Nephron progenitor cell (in vitro differentiated cells): ENCODE measurements at regions not wholly inside any gene's neighbourhood (a gene's known extent, or its start where the extent isn't known, plus 50 kb on each side); places are given as distances from the start of the nearest gene placed in this dataset.

ENCODE experiments used
- DNase-seq: peaks from one replicate; pipeline ENCODE4 v3.0.0; 2021
- H3K27ac Mint-ChIP-seq: 2 replicates; pipeline ENCODE4 v1.8.0; 2021; ENCODE audit warnings: mild to moderate bottlenecking, moderate library complexity, mixed read lengths
- H3K27me3 Mint-ChIP-seq: 2 replicates; pipeline ENCODE4 v1.8.0; 2021; ENCODE audit warnings: mild to moderate bottlenecking, low read depth, mixed read lengths; ENCODE audit not compliant: poor library complexity
- H3K36me3 Mint-ChIP-seq: 2 replicates; pipeline ENCODE4 v1.8.0; 2021; ENCODE audit warnings: low read depth, mixed read lengths
- H3K4me1 Mint-ChIP-seq: 2 replicates; pipeline ENCODE4 v1.8.0; 2021; ENCODE audit warnings: mixed read lengths
- H3K4me3 Mint-ChIP-seq: 2 replicates; pipeline ENCODE4 v1.8.0; 2021; ENCODE audit warnings: mild to moderate bottlenecking, moderate library complexity, mixed read lengths
- H3K9me3 Mint-ChIP-seq: 2 replicates; pipeline ENCODE4 v1.8.0; 2021; ENCODE audit warnings: mild to moderate bottlenecking, moderate library complexity, mixed read lengths
- TF ChIP-seq, protein P1 (sequence below): fragments of 200-600 bp; sonication (generic); IDR thresholded peaks from 2 replicates; pipeline ENCODE4 v1.5.0; 2021; ENCODE audit warnings: antibody characterized with exemption

DNA sequence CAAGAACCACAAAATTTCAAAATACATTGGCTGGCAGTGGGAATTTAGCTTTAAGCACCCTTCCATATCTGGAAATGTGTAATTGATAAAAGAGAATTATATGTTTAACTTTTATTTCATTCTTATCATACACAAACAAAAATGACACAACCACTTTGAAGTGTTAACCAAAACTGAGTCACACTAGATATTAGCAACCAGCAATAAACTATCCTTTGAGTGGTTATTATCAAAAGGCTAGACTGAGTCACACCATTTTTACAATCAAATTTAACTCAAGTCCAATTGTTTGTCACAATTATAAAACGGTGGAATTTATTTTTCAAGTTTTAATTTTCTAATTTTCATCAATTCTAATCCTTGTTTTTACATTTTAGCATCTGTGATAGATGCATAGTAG, 121.7 kb downstream of the LIG4 start:
- Mint-ChIP-seq H3K4me1 (no peaks in the 10 kb centered on the region), H3K9me3 (no peaks in the 10 kb centered on the region), H3K27me3 (peaks cover 10% of the 10 kb centered on the region), H3K36me3 (no peaks in the 10 kb centered on the region), H3K27ac (no peak overlapping the region), H3K4me3 (no peak overlapping the region)
- TF ChIP-seq, protein P1, sequence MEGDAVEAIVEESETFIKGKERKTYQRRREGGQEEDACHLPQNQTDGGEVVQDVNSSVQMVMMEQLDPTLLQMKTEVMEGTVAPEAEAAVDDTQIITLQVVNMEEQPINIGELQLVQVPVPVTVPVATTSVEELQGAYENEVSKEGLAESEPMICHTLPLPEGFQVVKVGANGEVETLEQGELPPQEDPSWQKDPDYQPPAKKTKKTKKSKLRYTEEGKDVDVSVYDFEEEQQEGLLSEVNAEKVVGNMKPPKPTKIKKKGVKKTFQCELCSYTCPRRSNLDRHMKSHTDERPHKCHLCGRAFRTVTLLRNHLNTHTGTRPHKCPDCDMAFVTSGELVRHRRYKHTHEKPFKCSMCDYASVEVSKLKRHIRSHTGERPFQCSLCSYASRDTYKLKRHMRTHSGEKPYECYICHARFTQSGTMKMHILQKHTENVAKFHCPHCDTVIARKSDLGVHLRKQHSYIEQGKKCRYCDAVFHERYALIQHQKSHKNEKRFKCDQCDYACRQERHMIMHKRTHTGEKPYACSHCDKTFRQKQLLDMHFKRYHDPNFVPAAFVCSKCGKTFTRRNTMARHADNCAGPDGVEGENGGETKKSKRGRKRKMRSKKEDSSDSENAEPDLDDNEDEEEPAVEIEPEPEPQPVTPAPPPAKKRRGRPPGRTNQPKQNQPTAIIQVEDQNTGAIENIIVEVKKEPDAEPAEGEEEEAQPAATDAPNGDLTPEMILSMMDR = no peak
- no peak for DNase-seq

GRCh38 chr13:108087810-108088209, 127.5 kb downstream of the LIG4 start:
- DNase-seq = no peak
- Mint-ChIP-seq H3K36me3 (no peaks in the 10 kb centered on the region), H3K4me3 (no peak overlapping the region), H3K4me1 (no peaks in the 10 kb centered on the region), H3K9me3 (no peaks in the 10 kb centered on the region), H3K27me3 (no peaks in the 10 kb centered on the region), H3K27ac (no peak overlapping the region)
- TF ChIP-seq, protein P1 = no peak

DNA sequence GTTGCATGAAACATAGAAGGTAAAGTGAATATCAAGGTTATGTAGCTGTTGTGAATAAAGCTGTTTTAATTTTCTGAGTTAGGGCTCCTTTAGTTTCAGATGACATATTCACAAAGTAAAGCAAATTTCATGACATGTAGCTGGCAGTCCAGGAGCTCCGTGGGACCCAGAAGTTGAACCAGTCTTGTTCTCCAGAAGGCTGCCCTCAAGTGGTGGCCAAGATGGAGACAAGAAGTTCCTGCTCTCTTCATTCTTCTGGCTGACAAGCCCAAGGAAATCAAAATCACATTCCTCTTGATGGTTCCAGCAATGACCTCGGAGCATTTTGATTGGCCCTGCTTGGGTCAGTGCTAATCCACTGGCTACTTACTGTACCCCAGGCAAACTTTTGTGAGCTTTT, 128.7 kb downstream of the LIG4 start:
- TF ChIP-seq, protein P1 = no peak
- Mint-ChIP-seq H3K36me3 (no peaks in the 10 kb centered on the region), H3K27me3 (no peaks in the 10 kb centered on the region), H3K27ac (no peak overlapping the region), H3K4me3 (no peak overlapping the region), H3K4me1 (no peaks in the 10 kb centered on the region), H3K9me3 (no peaks in the 10 kb centered on the region)
- no peak for DNase-seq

DNA sequence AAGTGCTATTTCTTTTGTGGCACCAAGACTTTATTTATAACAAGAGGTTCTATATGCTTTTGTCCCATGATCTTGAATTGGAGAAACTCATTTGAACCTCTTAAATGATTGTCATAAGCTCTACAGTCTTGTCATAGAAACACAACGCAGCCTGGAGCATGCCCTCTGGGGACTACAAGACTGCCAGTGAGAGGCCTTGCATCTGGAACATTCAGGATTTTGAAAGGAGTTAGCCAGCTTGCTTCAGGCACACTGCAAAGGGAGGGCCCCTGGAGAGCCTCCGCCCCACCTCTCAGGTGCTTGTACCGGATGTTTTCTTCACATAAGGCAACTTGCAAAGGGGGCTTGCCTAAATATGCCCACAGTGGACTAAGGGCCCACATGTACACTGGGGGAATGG, 130.5 kb downstream of the LIG4 start:
- no peak overlapping the region for H3K27ac Mint-ChIP-seq
- TF ChIP-seq, protein P1 = no peak

DNA sequence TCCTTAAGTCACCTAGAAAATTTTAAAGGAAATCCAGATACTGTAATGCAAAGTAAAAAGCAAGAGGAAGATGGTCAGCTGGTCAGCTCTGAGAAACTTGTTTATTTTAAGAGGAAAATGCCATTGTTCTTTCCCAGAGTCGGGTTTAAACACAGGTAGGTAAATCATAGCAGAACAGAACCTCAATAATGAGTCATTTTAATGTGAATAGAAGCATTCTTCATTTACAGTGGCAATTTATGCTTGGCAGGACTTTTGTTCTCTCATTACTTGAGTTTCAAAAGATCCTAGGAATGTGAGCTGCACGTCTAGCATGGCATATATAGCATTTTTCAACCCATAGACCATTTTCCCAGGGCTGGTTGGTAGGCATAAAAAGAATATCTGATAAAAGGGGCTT, 132.3 kb downstream of the LIG4 start:
- Mint-ChIP-seq H3K27ac (no peak overlapping the region), H3K9me3 (peaks cover 7% of the 10 kb centered on the region), H3K4me1 (no peaks in the 10 kb centered on the region), H3K27me3 (peaks cover 3% of the 10 kb centered on the region), H3K4me3 (no peak overlapping the region), H3K36me3 (no peaks in the 10 kb centered on the region)
- no peak for DNase-seq
- TF ChIP-seq, protein P1 = no peak

More for the DNA sequence above, 130.5 kb downstream of the LIG4 start:
- no peaks in the 10 kb centered on the region for H3K4me1 Mint-ChIP-seq
- H3K36me3 Mint-ChIP-seq = no peaks in the 10 kb centered on the region
- DNase-seq = no peak
- no peak overlapping the region for H3K4me3 Mint-ChIP-seq
- no peaks in the 10 kb centered on the region for H3K9me3 Mint-ChIP-seq
- H3K27me3 Mint-ChIP-seq = no peaks in the 10 kb centered on the region

DNA sequence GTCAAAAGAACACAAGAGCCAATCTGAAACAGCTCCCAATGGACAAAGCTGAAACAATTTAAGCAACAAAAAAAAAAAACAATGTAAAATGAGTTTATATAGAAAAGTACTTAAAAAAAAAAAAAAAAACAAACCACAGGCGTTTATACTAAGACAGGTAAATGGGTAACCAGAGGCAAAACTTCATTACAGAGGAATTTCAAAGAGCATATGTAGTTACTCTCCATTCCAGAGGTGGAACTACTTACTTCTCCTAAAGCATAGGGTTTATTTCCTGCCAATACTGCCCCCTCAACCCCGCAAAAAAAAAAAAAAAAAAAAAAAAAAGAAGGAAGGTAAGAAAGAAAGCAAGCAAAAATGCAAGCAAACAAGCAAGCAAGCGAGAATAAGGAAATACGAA, 132.9 kb downstream of the LIG4 start:
- DNase-seq = no peak
- Mint-ChIP-seq H3K27me3 (peaks cover 3% of the 10 kb centered on the region), H3K4me1 (no peaks in the 10 kb centered on the region), H3K36me3 (no peaks in the 10 kb centered on the region), H3K27ac (no peak overlapping the region), H3K9me3 (peaks cover 13% of the 10 kb centered on the region), H3K4me3 (no peak overlapping the region)
- TF ChIP-seq, protein P1 = no peak
